Stimulated activated CD8-positive, alpha-beta memory T cell treated with anti-CD3 and anti-CD28 coated beads, Interleukin-4, amount 100 ng/mL, for 4 hours (primary cell): ENCODE measurements at regions not wholly inside any gene's neighbourhood (a gene's known extent, or its start where the extent isn't known, plus 50 kb on each side); places are given as distances from the start of the nearest gene placed in this dataset.
"Not testable (repeated sequence)": the region's sequence is repeated elsewhere in the genome, so short reads cannot be mapped to it uniquely, and the experiment has no call there.

ENCODE experiments used
- DNase-seq, 2 donors: peaks; one replicate each; pipeline ENCODE4 v3.0.0-alpha.2; 2020; ENCODE audit warnings: low read depth in 2 of 2, low spot score in 1 of 2

DNA sequence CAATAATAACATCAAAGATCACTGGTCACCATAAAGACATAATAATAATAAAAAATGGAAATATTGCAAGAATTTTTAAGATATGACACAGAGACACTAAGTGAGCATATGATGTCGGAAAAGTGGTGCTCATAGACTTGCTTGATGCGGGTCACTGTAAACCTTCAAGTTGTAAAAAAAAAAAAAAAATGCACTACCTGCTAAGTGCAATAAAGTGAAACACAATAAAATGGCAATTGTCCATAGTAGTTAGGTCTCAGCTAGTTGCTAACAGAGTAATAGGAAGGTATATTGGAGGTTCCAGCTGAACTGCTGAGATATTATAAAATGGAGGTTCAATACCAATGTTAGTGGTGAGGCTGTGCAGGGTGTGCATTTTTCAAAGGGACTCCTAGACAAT lies 146.6 kb upstream of the MRPS22 start:
- no peak for DNase-seq

DNA sequence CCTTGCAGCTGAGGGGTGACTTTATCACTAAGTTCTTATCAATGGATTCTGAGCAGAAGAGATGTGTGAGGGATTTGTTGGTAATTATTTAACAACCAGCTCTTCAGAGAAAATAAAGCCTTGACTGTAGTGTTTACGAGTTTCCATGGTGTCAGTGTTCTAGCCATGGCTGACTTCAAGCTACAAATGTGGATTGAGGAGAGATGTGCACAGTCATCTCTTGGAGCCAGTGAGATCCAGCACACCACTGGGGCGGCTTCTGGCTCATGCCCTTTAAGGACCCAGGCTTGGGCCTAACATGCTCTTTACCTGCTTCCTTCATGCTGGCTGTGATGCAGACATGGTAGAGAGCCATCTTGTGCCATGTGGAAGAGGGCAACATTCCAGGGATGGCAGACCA lies 145.6 kb upstream of the MRPS22 start:
- no peak for DNase-seq

DNA sequence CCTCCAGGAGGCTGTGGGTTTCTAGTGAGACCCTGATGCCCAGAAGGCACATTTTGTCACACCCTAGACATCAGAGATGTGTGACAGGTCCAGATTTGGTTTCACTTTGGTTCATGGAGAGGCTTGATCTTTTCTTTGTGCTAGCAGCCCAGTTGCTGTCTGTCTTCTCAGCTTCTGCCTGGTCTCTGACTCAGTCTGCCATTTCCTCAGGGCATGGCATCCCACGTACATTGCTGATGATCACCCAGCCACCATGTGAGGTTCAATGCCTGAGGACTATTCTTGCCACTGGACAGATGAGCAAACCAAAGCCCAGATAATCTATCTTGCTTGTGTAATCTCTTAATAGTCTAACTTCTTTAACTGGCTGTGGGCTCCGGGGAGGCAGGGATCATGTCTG lies 144.9 kb upstream of the MRPS22 start:
- DNase-seq: no peak

DNA sequence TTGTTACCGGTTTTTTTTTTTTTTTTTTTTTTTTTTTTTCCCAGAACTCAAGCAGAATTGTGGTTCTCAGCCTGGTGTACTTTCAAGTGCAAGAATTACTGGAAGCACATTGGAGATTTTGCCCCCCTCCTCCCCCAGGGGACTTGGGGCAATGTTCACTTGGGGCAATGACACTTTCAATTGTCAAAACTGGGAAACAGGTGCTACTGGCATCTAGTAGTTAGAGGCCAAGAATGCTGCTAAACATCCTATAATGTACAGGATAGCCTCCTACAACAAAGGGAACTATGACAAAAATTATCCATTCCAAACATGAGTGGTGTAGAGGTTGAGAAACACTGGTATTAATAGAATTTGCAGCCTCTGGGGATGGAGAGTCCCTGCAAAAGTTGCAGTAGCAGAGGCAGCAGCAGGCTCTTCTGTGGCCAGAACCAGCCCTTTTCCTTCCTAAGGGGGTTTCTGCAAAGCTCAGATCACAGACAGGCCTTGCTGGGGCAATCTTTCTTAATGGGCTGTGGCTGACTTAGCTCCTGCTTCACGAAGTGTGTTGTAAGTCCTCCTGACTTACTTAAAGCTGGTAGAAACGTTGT lies 144.3 kb upstream of the MRPS22 start:
- no peak for DNase-seq

DNA sequence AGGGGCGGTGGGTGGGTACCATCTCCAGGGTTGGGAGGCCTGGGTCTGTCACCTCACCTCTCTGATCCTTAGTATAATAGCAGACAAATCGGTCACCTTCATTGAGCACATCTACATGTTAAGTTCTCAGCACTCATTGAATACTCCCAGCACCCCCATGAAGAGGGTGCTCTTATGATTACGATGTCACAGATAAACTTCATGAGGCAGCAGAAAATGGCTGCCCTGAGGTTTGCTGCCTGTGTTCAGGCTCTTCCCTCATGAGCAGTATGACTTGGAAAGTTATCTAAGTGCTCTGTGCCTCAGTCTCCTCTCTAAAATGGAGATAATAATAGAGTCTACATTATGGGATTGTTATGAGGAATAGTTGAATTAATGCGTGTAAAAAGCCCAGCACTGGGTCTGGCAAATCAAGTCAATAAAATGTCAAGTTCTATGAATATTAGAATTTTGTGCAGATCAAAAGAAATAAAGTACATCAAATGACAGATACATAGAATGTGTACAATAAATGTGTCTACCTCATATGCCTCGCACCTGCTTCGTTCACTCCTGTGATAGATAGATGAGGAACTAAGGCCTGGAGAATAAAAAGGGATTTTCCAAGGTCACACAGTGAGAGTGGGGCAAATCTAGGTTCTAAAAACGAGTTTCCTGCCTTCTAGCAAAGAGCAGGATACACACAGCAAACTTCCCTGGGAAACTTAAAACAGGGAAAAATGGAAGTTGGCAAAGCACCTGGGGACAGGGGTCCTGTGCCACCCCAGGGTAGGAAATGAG lies 142.2 kb upstream of the MRPS22 start:
- DNase-seq: no peak

DNA sequence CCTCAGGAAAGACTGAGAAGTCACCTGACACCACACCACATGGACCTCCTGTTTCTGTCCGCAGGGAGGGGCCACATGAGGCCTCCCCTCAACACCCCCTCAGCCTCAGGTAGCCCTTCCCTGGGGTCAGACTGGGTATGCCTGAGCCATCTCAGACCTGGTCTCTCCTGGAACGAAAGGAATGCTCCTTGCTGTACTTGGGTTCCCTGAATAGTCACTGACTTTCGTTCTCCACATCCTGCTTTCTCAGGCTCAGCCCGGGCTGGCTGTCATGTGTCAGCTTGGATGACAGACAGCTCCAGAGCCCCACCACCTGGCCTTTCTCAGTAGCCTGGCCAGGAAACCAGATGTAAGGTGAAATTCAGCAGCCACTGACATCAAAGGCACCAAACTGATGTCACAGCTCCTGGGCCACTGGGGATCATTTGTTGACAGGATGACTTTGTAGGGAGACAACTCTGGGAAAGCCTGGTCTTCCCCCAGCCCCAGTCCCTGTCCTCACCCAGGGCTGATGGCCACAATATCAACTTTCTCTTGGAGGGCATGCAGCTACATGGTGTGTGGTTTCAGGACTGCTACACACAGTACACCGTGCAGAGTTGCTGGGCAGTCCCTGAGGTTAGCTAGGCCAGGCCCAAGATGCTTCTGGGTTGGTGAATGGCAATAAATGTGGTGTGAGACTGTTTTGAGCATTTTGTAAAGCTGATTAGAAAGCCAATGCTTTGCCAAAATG lies 141.4 kb upstream of the MRPS22 start:
- DNase-seq: no peak

DNA sequence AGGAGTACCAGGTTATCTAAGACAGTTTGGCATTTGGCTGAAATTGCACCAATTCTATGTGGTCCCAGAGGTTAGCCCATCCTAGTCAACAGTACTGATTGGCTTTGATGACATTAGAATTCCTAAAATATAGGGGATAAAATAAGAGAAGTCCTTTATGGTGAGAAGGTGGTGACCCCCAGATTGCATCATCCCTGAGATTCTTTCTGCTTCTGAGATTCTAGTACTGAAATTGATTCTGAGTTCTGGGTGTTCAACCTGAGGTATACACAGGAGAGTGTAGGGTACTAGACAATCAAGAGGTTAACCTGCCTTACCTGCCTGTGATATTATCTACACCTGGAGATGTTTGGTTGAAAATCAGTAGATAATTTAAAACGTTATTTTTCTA lies 140.9 kb upstream of the MRPS22 start:
- no peak for DNase-seq

DNA sequence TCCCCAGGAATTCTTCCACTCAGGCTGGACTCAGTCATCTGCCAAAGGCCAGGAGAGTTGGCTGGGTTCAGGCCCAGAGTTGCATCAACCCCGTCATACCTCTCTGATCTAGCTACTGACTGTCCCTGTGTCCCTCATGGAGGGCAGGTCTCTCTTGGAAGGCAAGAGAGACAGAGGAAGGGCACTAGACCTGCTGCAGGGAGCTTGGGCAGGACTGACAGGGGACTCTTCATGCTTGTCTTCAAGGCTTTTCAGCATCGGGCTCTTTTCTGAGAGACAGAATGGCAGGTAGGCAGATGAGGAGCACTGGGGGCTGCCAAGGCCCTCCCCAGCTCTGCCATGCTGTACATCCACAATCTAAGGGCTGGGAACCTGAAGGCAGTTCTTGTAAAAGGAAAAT lies 140.1 kb upstream of the MRPS22 start:
- no peak for DNase-seq

DNA sequence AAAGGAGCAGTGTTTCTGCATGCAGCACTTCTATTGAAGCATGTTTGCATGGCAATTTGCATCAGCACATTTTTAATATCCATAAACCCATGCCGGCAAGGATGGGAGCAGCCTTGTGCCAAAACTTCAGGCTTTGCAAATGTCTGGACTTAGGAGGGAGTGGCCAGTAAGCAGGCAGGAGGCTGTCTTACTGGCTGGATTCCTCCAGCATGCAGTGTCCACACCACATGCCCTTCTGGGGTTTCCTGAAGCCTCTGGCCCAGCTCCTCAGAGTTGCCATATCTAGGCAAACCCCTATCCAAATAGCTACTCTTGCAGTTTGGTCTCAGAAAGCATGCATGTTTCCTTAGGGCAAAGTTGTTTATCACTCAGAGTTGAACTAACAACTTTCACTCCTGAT lies 139.1 kb upstream of the MRPS22 start:
- no peak for DNase-seq

DNA sequence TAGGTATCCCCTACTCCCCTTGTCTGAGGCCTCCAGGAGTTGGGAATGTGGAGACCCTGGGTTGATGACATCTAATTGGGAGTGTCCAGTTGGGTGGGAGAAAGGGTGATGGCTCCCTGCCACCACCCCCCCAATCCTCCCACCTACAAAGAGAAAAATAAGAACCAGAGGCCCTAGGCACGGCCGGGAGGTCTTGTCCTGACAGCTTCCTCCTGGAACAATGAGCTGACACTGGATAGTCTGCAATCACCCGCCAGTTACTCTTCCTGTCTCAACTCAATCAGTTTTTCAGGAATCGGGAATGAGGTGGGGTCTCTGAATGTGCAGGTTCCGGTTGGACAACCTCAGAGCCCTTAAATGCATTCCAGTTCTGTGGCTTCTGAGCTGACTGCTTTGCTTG lies 129.9 kb upstream of the MRPS22 start:
- no peak for DNase-seq

DNA sequence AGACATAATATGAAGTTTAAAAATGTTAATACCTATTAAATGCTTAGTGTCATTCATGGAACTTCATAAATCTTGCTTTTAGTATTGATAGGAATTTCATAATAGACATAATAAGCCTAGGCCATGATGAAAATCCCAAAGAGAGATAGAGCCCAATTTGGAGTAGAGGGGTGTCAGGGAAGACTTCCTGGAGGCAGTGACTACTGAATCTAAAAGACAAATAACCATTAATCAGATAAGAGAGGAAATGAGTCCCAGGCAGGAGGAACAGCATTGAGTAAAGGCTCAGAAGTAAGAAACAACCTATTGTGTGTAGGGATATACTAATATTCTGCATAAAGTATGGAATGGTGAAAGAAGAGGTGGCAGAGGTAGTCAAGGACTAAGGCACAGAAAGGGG lies 126.9 kb upstream of the MRPS22 start:
- no peak for DNase-seq

DNA sequence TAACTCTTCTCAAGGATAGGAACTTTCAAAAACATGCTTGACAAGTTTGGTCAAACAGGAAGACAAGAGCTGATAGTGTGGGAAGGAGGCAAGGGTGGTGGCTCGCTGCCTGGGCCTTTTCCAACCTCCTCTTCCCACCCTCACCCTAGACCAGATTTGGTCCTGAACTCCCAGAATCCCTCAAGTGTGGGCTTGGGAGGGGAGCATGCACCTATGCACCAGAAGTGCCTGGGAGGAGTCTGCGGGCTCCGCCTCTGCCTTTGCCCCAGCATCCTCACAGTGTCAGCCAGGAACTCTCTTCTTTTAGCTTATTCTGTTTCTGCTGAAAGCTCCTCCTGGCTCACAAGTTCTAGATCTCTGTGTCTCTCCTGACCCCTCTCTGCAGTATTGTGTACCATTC lies 126.2 kb upstream of the MRPS22 start:
- DNase-seq: no peak

DNA sequence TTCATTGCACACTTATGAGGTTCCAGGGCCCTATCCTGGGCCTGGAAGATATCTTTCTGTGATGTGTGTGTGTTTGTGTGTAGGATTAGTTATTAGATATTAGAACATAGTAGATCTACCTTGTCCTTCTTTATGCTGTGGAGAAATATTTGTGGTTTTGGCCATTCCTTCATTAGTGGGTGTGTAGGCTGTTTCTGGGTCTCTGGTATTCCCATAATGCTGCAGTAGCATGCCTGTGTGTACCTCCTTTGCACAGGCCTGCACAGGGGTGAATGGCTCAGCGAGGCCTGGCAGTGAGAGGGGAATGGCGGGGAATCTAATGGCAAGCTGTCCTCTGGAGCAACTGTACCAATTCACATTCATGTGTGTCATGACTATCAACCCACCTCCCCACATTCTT lies 125.8 kb upstream of the MRPS22 start:
- no peak for DNase-seq

DNA sequence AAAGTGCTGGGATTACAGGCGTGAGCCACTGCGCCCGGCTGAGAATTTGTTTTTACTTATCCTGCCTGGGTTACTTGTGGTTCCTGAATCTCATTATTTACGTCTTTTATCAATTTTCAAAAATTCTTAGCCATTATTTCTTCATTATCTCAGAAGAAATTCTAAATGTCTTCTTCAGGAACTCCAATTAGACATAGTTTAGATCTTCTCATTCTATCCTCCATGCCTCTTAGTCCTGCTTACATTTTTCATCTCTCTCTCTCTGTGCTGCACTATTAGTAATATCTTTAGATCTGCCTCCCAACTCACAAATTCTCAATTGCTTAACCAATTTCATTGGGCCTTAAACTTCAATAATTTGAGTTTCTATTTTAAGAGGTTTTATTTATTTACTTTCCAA lies 124.4 kb upstream of the MRPS22 start:
- no peak for DNase-seq

DNA sequence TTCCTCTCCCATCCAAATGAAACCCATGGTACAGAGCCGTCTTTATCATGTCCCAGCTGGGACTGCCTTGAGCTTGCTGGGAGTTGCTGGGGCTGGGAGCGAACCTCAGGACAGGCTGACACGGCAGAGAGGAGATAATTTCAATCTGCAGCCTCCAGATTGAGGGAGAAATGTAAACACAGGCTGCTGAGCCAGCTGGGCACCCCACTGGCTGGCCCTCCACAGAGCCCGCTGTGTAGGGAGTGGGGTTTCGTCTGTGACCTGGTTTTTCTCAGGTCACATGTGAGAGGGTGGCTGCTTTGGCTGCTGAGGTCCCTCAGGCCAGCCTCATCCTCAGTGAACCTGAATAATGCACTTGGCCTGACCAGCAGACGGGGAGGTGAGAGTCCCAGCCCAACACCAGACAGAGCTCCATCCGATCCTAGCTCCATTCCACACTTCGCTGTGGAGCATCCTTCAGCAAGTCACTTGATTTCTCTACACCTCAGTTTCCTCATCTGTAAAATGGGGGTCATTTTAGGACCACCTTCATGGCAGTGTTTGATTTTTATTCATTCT lies 121.6 kb upstream of the MRPS22 start:
- no peak for DNase-seq

DNA sequence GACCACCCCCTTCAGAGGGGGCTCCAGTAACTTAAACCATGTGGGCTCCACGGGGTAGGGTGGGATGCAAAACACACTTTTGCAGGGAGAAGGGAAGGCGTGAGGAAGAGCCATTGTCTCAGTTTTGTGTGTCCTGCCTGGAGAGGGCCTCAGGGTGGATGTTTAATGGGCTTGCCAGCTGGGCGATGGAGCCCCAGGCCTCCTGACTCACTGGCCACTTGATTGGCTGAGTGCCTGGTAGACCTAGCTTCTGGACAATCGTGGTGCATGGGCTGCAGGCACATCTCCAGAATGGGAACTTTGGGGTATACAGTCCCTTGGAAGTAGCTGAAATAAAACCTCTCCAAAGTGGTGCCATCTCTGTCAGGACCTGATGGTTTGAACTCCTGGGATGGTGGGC lies 118.3 kb upstream of the MRPS22 start:
- no peak for DNase-seq

DNA sequence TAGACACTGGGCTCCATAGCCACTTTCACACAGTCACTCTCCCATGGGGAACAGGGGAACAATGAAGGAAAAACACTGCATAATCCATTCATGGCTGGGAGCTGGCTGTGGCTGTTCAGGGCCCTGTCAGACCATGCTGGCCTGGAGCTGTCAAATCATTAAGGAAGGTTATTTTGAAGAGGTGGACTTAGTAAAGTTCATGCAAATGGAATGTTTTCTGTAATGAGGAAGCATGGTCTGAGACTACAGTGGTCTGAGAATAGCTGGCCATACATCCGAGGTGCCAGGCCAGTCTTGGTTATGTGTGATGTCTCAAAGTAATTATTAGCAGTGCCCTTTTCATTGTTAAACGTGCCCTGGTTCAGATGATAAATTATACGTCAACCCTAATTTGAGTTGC lies 117.1 kb upstream of the MRPS22 start:
- no peak for DNase-seq

DNA sequence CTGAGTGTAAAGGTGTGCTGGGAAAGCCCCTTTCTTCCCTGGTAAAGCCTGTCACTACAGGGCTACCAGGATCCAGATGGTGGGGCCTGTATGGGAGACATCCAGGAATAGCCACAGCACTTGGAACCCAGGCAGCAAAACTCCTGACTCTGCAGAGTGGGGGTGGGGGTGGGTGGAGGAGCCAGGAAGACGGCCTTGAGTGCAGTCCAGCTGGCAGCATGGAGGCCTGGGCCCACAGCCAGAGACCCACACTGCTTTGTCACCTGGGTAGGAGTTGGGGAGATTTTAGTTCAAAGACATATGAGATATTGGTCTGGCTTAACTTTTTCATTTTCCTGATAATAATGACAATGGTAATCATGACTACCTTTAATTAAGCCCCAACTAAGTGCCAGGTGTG lies 116.7 kb upstream of the MRPS22 start:
- no peak for DNase-seq

DNA sequence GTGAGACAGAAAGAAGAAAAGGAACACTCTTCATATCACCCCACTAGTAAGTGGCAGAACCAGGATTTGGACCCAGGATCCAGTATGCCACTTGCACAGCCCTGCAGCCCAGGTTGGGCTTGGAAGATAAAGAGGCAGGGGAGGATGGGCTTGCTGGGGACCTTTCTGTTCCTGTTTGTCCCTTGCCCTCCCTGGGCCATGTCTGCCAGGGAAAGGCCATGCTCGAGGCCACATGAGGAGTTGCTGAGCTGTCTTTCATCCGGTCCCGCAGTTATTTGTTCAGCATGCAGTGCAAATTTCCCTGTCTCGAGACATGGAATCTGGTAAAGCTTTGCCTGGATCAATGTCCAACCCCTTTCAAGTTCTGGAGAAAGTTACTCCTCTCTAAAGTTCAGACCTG lies 116.0 kb upstream of the MRPS22 start:
- DNase-seq: no peak

DNA sequence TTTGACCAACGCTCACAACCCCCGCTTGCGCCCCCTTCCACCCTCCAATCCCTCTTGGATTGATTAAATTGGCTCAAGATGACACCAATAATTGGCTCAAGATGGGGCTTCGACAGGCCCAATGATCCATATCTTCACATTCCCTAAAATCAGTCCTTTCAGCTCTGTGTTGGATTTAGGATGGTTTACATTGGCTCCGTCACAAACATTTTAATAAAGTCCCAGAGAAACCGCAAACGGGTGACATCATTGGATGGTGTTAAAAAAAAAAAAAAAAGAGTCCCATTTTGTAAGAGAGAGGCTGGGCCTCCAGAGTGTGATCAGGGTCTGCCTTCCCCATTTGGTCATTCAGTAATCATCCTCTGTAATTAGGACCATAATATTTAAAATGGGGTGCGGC lies 113.4 kb upstream of the MRPS22 start:
- DNase-seq: no peak

DNA sequence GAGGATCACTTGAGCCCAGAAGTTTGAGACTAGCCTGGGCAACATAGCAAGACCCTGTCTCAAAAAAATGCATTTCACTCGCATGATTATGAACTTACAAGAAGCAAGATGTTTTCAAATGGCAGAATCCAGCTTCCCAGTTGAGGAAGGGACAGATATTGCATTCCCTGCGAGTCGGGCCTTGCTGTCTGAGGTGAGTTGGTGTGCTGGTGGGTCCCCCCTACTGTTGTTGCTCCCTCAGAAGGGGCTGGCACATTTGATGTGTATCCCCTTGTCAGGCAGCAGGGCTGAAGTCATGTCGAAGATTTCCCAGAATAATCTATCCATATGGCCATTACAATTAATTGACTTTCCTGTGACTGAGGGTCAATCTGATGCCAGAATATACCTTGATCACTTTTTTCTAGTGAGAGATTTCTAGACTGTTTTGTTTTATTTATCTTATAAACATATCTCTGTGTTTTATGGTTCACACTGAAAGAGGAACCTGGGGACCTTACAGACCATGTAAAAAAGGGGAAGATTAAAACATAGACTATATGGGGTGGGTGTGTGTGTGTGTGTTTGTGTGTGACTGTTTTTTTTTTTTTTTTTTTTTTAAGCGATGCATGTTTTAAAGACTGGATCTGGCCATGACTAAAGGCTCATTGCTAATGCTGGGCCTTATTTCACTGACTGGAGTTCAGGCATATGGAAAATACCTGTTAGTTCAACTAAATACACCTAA lies 112.1 kb upstream of the MRPS22 start:
- DNase-seq: no peak

DNA sequence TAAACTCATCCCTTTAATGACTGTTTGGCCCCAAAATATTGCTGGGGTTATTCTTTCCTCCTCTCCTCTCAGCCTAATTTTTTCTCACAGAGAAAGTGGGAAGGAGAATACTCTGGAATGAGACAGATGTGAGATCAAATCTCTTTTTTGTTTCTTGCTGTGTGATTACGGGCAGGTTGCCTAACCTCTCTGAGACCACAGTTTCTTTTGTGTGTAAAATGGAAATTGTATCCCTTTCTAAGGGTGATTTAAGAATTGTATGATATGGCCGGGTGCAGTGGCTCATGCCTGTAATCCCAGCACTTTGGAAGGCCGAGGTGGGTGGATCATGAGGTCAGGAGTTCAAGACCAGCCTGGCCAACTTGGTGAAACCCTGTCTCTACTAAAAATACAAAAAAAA lies 111.5 kb upstream of the MRPS22 start:
- not testable (repeated sequence) for DNase-seq
